Ascending aorta (tissue), 2 donors: ENCODE measurements at regions not wholly inside any gene's neighbourhood (a gene's known extent, or its start where the extent isn't known, plus 50 kb on each side); places are given as distances from the start of the nearest gene placed in this dataset.

Experiments
- DNase-seq, 2 donors: peaks; one replicate each; pipeline ENCODE4 v3.0.0-alpha.2; 2019; ENCODE audit warnings: low spot score in 2 of 2
- H3K27ac ChIP-seq, 2 donors: fragments of 200-600 bp; sonication (generic); one replicate each; pipeline ENCODE4 v1.5.1; 2016 to 2017; ENCODE audit warnings: mild to moderate bottlenecking in 1 of 2
- H3K27me3 ChIP-seq: fragments of 200-600 bp; sonication (generic); one replicate; pipeline ENCODE4 v1.5.1; 2017
- H3K36me3 ChIP-seq, 2 donors: fragments of 200-600 bp; sonication (generic); one replicate each; pipeline ENCODE4 v1.5.1; 2016
- H3K4me1 ChIP-seq, 2 donors: fragments of 200-600 bp; sonication (generic); one replicate each; pipeline ENCODE4 v1.5.1; 2016 to 2017; ENCODE audit warnings: mild to moderate bottlenecking in 1 of 2
- H3K4me3 ChIP-seq, 2 donors: fragments of 200-600 bp; sonication (generic); one replicate each; pipeline ENCODE4 v1.5.1; 2016 to 2017; ENCODE audit warnings: mild to moderate bottlenecking in 1 of 2
- H3K9me3 ChIP-seq, 2 donors: fragments of 200-600 bp; sonication (generic); one replicate each; pipeline ENCODE4 v1.5.1; 2016
- CTCF ChIP-seq, 3 experiments: fragments of 200-600 bp in 2 of 3; fragments of 450-650 bp in 1 of 3; sonication (generic) in 2 of 3; IDR thresholded peaks; one replicate each; pipeline ENCODE4 v1.5.1; 2016 to 2019; ENCODE audit warnings: antibody characterized with exemption in 3 of 3, mild to moderate bottlenecking in 1 of 3, moderate library complexity in 1 of 3
- intact Hi-C: fragments of 100-400 bp; cut with DNase I; formaldehyde crosslinking; loops from one replicate; pipeline ENCODE4 v1.15.1; 2023

DNA sequence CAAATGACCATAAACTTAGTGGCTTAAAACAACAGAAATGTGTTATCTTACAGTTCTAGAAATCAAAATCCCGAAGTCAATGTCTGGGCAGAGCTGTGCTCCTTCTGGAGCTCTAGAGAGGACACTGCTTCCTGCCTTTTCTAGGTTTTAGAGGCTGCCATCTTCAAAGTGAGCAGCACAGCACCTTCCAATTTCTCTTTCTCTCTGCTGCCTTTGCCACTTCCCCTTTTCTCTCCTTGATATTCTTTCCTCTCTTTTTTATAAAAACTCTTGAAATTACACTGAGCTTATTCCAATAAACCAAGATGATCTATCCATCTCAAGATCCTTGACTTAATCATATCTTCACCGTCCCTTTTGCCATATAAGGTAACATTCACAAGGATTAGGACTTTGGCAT lies 616.9 kb downstream of the PLPP3 start:
- H3K4me3 ChIP-seq: no peak overlapping the region
- no peak for TF ChIP-seq CTCF (IDR thresholded peaks at IDR 0.05)
- H3K4me1 ChIP-seq: peaks cover 0 to 3% of the 10 kb centered on the region in 2 donors
- H3K36me3 ChIP-seq: no peaks in the 10 kb centered on the region
- no peaks in the 10 kb centered on the region for H3K9me3 ChIP-seq
- intact Hi-C loops: no loop called here
- no peak overlapping the region for H3K27ac ChIP-seq
- H3K27me3 ChIP-seq: no peaks in the 10 kb centered on the region
- no peak for DNase-seq

- Histone ChIP-seq H3K9me3 (no peaks in the 10 kb centered on the region), H3K4me3 (no peak overlapping the region), H3K27ac (no peak overlapping the region), H3K4me1 (no peaks in the 10 kb centered on the region), H3K36me3 (no peaks in the 10 kb centered on the region), H3K27me3 (no peaks in the 10 kb centered on the region)
- intact Hi-C loops: no loop called here
- no peak for DNase-seq
- TF ChIP-seq CTCF (IDR thresholded peaks at IDR 0.05): no peak
These were observed 620.2 kb downstream of the PLPP3 start for GRCh38 chr1:55959136-55959548.

DNA sequence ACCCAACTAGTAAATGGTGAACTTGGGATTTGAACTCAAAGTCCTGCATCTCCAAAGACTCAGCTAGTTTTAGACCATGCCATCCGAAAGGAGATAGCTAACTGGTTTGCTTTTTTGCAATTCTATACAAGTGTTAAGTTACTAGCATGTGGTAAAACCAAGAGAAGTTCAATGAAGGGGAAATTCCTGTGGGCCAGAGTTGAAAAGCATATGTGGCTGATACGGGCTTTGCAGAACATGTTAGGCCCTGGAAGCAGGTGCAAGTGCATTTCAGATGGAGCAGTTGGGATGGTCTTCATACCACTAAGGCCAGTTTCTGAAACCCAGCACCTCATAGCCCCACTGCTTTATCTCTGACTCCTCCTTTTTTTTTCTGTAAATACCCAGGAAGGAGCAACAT lies 620.9 kb downstream of the PLPP3 start:
- no peak overlapping the region for H3K27ac ChIP-seq
- H3K36me3 ChIP-seq: no peaks in the 10 kb centered on the region
- H3K4me3 ChIP-seq: no peak overlapping the region
- no peak for DNase-seq
- intact Hi-C loops: no loop called here
- no peaks in the 10 kb centered on the region for H3K27me3 ChIP-seq
- H3K9me3 ChIP-seq: no peaks in the 10 kb centered on the region
- no peaks in the 10 kb centered on the region for H3K4me1 ChIP-seq
- TF ChIP-seq CTCF (IDR thresholded peaks at IDR 0.05): no peak

DNA sequence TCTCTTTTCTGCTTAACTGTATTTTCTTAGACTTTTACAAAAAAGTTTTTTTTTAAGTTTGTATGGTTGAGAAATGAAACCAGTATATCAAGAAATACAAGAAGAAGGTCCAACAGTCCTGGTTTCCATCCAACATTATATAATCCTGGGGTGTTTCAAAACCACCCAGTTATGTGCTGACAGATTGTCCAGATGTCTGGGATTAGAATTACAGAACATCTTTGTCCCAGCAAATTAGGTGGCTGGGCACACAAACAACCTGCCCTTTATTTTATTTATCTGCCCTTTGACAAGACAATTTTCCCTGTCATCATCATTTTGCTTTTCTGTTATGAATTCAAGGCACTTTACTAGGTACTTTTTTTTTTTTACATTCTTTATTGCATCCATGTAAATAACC lies 622.1 kb downstream of the PLPP3 start:
- Histone ChIP-seq H3K27ac (no peak overlapping the region), H3K9me3 (no peaks in the 10 kb centered on the region), H3K4me1 (no peaks in the 10 kb centered on the region), H3K4me3 (no peak overlapping the region), H3K27me3 (no peaks in the 10 kb centered on the region), H3K36me3 (no peaks in the 10 kb centered on the region)
- TF ChIP-seq CTCF (IDR thresholded peaks at IDR 0.05): no peak
- DNase-seq: no peak
- intact Hi-C loops: no loop called here

GRCh38 chr1:55955016-55955621 lies 624.2 kb downstream of the PLPP3 start:
- TF ChIP-seq CTCF (IDR thresholded peaks at IDR 0.05): no peak
- H3K27ac ChIP-seq: no peak overlapping the region
- no peaks in the 10 kb centered on the region for H3K4me1 ChIP-seq
- no peak overlapping the region for H3K4me3 ChIP-seq
- no peaks in the 10 kb centered on the region for H3K27me3 ChIP-seq
- no peaks in the 10 kb centered on the region for H3K36me3 ChIP-seq
- H3K9me3 ChIP-seq: no peaks in the 10 kb centered on the region
- intact Hi-C loops: no loop called here
- DNase-seq: no peak

DNA sequence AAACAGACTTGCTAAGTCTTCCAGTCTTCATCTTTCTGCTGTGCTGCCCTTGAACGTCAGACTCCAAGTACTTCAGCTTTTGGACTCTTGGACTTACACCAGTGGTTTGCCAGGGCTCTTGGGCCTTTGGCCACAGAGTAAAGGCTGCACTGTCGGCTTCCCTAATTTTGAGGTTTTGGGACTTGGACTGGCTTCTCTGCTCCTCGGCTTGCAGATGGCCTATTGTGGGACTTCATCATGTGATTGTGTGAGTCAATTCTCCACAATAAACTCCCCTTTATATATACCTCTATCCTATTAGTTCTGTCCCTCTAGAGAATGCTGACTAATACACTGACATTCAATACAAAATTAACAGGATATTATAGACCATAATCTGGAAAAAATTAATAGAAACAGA lies 628.1 kb downstream of the PLPP3 start:
- no peak for TF ChIP-seq CTCF (IDR thresholded peaks at IDR 0.05)
- H3K27ac ChIP-seq: no peak overlapping the region
- H3K27me3 ChIP-seq: no peaks in the 10 kb centered on the region
- H3K4me1 ChIP-seq: no peaks in the 10 kb centered on the region
- H3K4me3 ChIP-seq: no peak overlapping the region
- no peak for DNase-seq
- no peaks in the 10 kb centered on the region for H3K36me3 ChIP-seq
- intact Hi-C loops: no loop called here
- no peaks in the 10 kb centered on the region for H3K9me3 ChIP-seq
